GM12892 (cell line): ENCODE measurements at regions not wholly inside any gene's neighbourhood (a gene's known extent, or its start where the extent isn't known, plus 50 kb on each side); places are given as distances from the start of the nearest gene placed in this dataset.

Source experiments
- DNase-seq: peaks from one replicate; pipeline ENCODE4 v3.0.0; 2011; ENCODE audit not compliant: insufficient read length
- FAIRE-seq: peaks from 2 replicates; lab custom pipeline; 2011; peaks lifted over from hg19 to GRCh38; lab: Jason Lieb, UNC
- POLR2A ChIP-seq: IDR thresholded peaks from 2 replicates; pipeline ENCODE4 v1.6.1; 2011; ENCODE audit warnings: low read depth, low read length, control low read depth
- POLR2AphosphoS5 ChIP-seq: IDR thresholded peaks from 2 replicates; pipeline ENCODE4 v1.6.1; 2011; ENCODE audit warnings: low read depth, low read length, control low read depth
- TAF1 ChIP-seq: IDR thresholded peaks from 2 replicates; pipeline ENCODE4 v1.6.1; 2011; ENCODE audit warnings: low read depth, mild to moderate bottlenecking, control low read depth, low read length, borderline replicate concordance

- DNase-seq (no peak), FAIRE-seq (no peak)
- no peak for TF ChIP-seq POLR2AphosphoS5
- no peak for TF ChIP-seq TAF1
- TF ChIP-seq POLR2A: no peak
Observed at GRCh38 chr11:130651066-130651855, 202.8 kb downstream of the ADAMTS15 start.

GRCh38 chr11:130652671-130653335 lies 204.4 kb downstream of the ADAMTS15 start:
- no peak for TF ChIP-seq TAF1
- no peak for TF ChIP-seq POLR2AphosphoS5
- TF ChIP-seq POLR2A: no peak
- no peak for DNase-seq
- no peak for FAIRE-seq

GRCh38 chr11:130653838-130654636 lies 205.6 kb downstream of the ADAMTS15 start:
- FAIRE-seq (no peak), DNase-seq (no peak)

GRCh38 chr11:130655300-130655699 lies 206.9 kb downstream of the ADAMTS15 start:
- DNase-seq (no peak), FAIRE-seq (no peak)
- no peak for TF ChIP-seq POLR2AphosphoS5
- TF ChIP-seq POLR2A: no peak
- no peak for TF ChIP-seq TAF1

More at GRCh38 chr11:130653838-130654636, 205.6 kb downstream of the ADAMTS15 start:
- TF ChIP-seq POLR2A (no peak), TAF1 (no peak), POLR2AphosphoS5 (no peak)

GRCh38 chr11:130666781-130667251 lies 218.4 kb downstream of the ADAMTS15 start:
- TF ChIP-seq TAF1: no peak
- TF ChIP-seq POLR2A: no peak
- no peak for TF ChIP-seq POLR2AphosphoS5
- FAIRE-seq (no peak), DNase-seq (no peak)

GRCh38 chr11:130668751-130669150 lies 220.3 kb downstream of the ADAMTS15 start:
- FAIRE-seq (no peak), DNase-seq (no peak)
- TF ChIP-seq TAF1 (no peak), POLR2AphosphoS5 (no peak), POLR2A (no peak)

GRCh38 chr11:130670200-130670599 lies 221.8 kb downstream of the ADAMTS15 start:
- TF ChIP-seq TAF1 (no peak), POLR2A (no peak), POLR2AphosphoS5 (no peak)
- no peak for DNase-seq
- FAIRE-seq: no peak

GRCh38 chr11:130671801-130672700 lies 223.6 kb downstream of the ADAMTS15 start:
- no peak for DNase-seq
- TF ChIP-seq POLR2A: no peak
- TF ChIP-seq POLR2AphosphoS5: no peak
- TF ChIP-seq TAF1: no peak
- FAIRE-seq: no peak

- TF ChIP-seq POLR2AphosphoS5: no peak
- TF ChIP-seq TAF1: no peak
- no peak for TF ChIP-seq POLR2A
- DNase-seq: no peak
- FAIRE-seq: no peak
Observed at GRCh38 chr11:130672911-130673310, 224.5 kb downstream of the ADAMTS15 start.

- DNase-seq: no peak
- TF ChIP-seq TAF1 (no peak), POLR2A (no peak), POLR2AphosphoS5 (no peak)
- FAIRE-seq: no peak
Observed at GRCh38 chr11:130673698-130674097, 225.3 kb downstream of the ADAMTS15 start.

GRCh38 chr11:130674686-130675308 lies 226.4 kb downstream of the ADAMTS15 start:
- no peak for TF ChIP-seq TAF1
- TF ChIP-seq POLR2A: no peak
- no peak for TF ChIP-seq POLR2AphosphoS5
- no peak for FAIRE-seq
- DNase-seq: no peak
